GM12892 (cell line): ENCODE measurements at regions not wholly inside any gene's neighbourhood (a gene's known extent, or its start where the extent isn't known, plus 50 kb on each side); places are given as distances from the start of the nearest gene placed in this dataset.

Experiments used
- DNase-seq: peaks from one replicate; pipeline ENCODE4 v3.0.0; 2011; ENCODE audit not compliant: insufficient read length
- FAIRE-seq: peaks from 2 replicates; lab custom pipeline; 2011; peaks lifted over from hg19 to GRCh38; lab: Jason Lieb, UNC
- POLR2A ChIP-seq: IDR thresholded peaks from 2 replicates; pipeline ENCODE4 v1.6.1; 2011; ENCODE audit warnings: low read depth, low read length, control low read depth
- POLR2AphosphoS5 ChIP-seq: IDR thresholded peaks from 2 replicates; pipeline ENCODE4 v1.6.1; 2011; ENCODE audit warnings: low read depth, low read length, control low read depth
- TAF1 ChIP-seq: IDR thresholded peaks from 2 replicates; pipeline ENCODE4 v1.6.1; 2011; ENCODE audit warnings: low read depth, mild to moderate bottlenecking, control low read depth, low read length, borderline replicate concordance

GRCh38 chr1:115428256-115428655 lies 90.2 kb upstream of the NGF start:
- no peak for FAIRE-seq
- no peak for TF ChIP-seq TAF1
- TF ChIP-seq POLR2A, result no peak
- no peak for TF ChIP-seq POLR2AphosphoS5
- no peak for DNase-seq

GRCh38 chr1:115426956-115427355 lies 88.9 kb upstream of the NGF start:
- TF ChIP-seq TAF1 (no peak), POLR2AphosphoS5 (no peak), POLR2A (no peak)
- no peak for DNase-seq
- FAIRE-seq, result no peak

GRCh38 chr1:115426231-115426771 lies 88.3 kb upstream of the NGF start:
- no peak for TF ChIP-seq POLR2A
- TF ChIP-seq TAF1, result no peak
- no peak for TF ChIP-seq POLR2AphosphoS5
- FAIRE-seq (no peak), DNase-seq (no peak)

- FAIRE-seq, result no peak
- no peak for TF ChIP-seq TAF1
- no peak for TF ChIP-seq POLR2AphosphoS5
- no peak for TF ChIP-seq POLR2A
- DNase-seq, result no peak
Measured at GRCh38 chr1:115425442-115425841, 87.4 kb upstream of the NGF start.

- DNase-seq (no peak), FAIRE-seq (no peak)
- TF ChIP-seq POLR2A, result no peak
Measured at GRCh38 chr1:115423776-115424175, 85.7 kb upstream of the NGF start.

GRCh38 chr1:115419571-115419970 lies 81.5 kb upstream of the NGF start:
- no peak for FAIRE-seq

GRCh38 chr1:115413621-115414020 lies 75.6 kb upstream of the NGF start:
- TF ChIP-seq POLR2A, result no peak
- TF ChIP-seq TAF1, result no peak
- no peak for TF ChIP-seq POLR2AphosphoS5
- DNase-seq (no peak), FAIRE-seq (no peak)

More at GRCh38 chr1:115419571-115419970, 81.5 kb upstream of the NGF start:
- DNase-seq, result no peak
- TF ChIP-seq POLR2AphosphoS5, result no peak
- TF ChIP-seq POLR2A, result no peak
- no peak for TF ChIP-seq TAF1

- no peak for FAIRE-seq
- no peak for TF ChIP-seq POLR2A
- TF ChIP-seq POLR2AphosphoS5, result no peak
- TF ChIP-seq TAF1, result no peak
- DNase-seq, result no peak
Measured at GRCh38 chr1:115413208-115413607, 75.2 kb upstream of the NGF start.

GRCh38 chr1:115412733-115413132 lies 74.7 kb upstream of the NGF start:
- TF ChIP-seq POLR2AphosphoS5 (no peak), POLR2A (no peak), TAF1 (no peak)
- DNase-seq, result no peak
- FAIRE-seq, result no peak

GRCh38 chr1:115412286-115412685 lies 74.2 kb upstream of the NGF start:
- no peak for FAIRE-seq
- no peak for DNase-seq
- TF ChIP-seq POLR2AphosphoS5 (no peak), POLR2A (no peak), TAF1 (no peak)

- DNase-seq, result no peak
- no peak for TF ChIP-seq POLR2A
- no peak for TF ChIP-seq POLR2AphosphoS5
- TF ChIP-seq TAF1, result no peak
- FAIRE-seq, result no peak
Measured at GRCh38 chr1:115411371-115412063, 73.5 kb upstream of the NGF start.

- no peak for FAIRE-seq
- TF ChIP-seq POLR2A, result no peak
- no peak for DNase-seq
Measured at GRCh38 chr1:115409094-115410015, 71.3 kb upstream of the NGF start.
